Esophagus squamous epithelium (tissue), 4 donors: ENCODE measurements at regions not wholly inside any gene's neighbourhood (a gene's known extent, or its start where the extent isn't known, plus 50 kb on each side); places are given as distances from the start of the nearest gene placed in this dataset.

Experiments
- CTCF ChIP-seq, 6 experiments: fragments of 450-650 bp in 4 of 6; fragments of 200-600 bp in 2 of 6; sonication (generic) in 2 of 6; IDR thresholded peaks; one replicate each; pipeline ENCODE4 v1.5.1; 2016 to 2019; ENCODE audit warnings: antibody characterized with exemption in 6 of 6, mild to moderate bottlenecking in 4 of 6, moderate library complexity in 4 of 6
- POLR2A ChIP-seq, 4 donors: fragments of 450-650 bp; IDR thresholded peaks; one replicate each; pipeline ENCODE4 v1.6.1; 2017; ENCODE audit warnings: antibody characterized with exemption in 4 of 4, mild to moderate bottlenecking in 4 of 4, moderate library complexity in 3 of 4

DNA sequence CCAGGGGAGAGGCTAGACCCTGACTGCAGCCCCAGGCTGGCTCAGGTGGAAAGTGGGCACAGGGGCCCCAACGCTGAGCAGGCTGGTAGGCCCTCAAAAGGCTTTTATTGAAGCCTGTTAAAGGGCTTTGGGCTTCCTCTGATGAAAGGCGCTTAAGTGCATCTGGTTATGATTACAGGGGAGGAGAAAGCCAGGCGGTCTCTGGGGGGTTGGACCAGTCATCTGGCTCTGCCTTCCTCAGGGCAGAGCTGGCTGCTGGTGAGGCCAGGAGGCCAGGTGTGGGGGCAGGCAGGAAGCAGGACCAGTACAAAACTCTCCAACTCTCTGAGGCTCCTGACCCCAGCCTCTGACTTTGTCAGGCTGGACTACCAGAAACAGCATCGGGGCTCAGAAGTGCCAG, 68.8 kb upstream of the BCOR start:
- TF ChIP-seq CTCF (IDR thresholded peaks at IDR 0.05) (no peak), POLR2A (IDR thresholded peaks at IDR 0.05) (no peak)
